ENCODE measurements at regions not wholly inside any gene's neighbourhood (a gene's known extent, or its start where the extent isn't known, plus 50 kb on each side); places are given as distances from the start of the nearest gene placed in this dataset.

DNA sequence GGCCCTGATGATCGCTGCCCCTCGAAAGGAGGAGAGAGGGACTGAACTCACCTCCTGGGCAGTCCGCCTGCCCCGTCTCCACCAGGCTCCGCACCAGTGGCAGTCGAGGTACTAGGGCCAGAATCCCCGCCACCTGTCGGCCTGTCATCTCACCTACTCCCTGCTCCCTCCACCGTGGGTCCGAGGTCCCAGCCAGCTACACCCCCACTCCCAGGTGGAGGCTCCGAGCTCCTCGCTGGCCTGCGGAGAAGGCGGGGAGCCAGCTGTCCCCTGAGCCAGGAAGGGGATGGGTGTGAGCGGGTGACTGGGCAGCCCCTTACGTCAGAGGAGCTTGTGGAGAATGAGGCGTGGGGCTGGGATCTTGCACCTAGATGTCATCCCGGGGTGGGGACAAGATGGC is 1066.5 kb upstream of the MANEA start:
- no peak for TF ChIP-seq POLR2A (IDR thresholded peaks at IDR 0.05)
- TF ChIP-seq, protein P1, sequence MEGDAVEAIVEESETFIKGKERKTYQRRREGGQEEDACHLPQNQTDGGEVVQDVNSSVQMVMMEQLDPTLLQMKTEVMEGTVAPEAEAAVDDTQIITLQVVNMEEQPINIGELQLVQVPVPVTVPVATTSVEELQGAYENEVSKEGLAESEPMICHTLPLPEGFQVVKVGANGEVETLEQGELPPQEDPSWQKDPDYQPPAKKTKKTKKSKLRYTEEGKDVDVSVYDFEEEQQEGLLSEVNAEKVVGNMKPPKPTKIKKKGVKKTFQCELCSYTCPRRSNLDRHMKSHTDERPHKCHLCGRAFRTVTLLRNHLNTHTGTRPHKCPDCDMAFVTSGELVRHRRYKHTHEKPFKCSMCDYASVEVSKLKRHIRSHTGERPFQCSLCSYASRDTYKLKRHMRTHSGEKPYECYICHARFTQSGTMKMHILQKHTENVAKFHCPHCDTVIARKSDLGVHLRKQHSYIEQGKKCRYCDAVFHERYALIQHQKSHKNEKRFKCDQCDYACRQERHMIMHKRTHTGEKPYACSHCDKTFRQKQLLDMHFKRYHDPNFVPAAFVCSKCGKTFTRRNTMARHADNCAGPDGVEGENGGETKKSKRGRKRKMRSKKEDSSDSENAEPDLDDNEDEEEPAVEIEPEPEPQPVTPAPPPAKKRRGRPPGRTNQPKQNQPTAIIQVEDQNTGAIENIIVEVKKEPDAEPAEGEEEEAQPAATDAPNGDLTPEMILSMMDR (IDR thresholded peaks at IDR 0.05) = no peak

Data from heart left ventricle (tissue), 13 donors.